GM12878 (cell line): ENCODE measurements at regions not wholly inside any gene's neighbourhood (a gene's known extent, or its start where the extent isn't known, plus 50 kb on each side); places are given as distances from the start of the nearest gene placed in this dataset.
"Not testable (repeated sequence)": the region's sequence is repeated elsewhere in the genome, so short reads cannot be mapped to it uniquely, and the experiment has no call there.

Experiments used
- ATAC-seq: fragments of 200-7000 bp; cut with Tn5 transposase; 3 replicates; pipeline ENCODE4 v1.9.1; 2020; ENCODE audit warnings: mild to moderate bottlenecking, moderate library complexity
- BruUV-seq: library from RNA; stranded (reverse); fragments of 400-500 nt; replicated peaks from 2 replicates; lab custom pipeline; 2021; lab: Mats Ljungman, UMichigan
- CTCF ChIA-PET: fragments of 300-600 bp; sonication (Branson Sonifier 250); formaldehyde crosslinking; extraction: SDS; loops from one replicate; lab custom pipeline; 2021; ENCODE audit warnings: inconsistent platforms; lab: Yijun Ruan, JAX
- POLR2A ChIA-PET: fragments of 350-600 bp; formaldehyde crosslinking; extraction: SDS; loops from one replicate; lab custom pipeline; 2021; ENCODE audit warnings: inconsistent platforms; lab: Charles Lee
- RAD21 ChIA-PET: fragments of 300-600 bp; sonication (Branson Sonifier 250); formaldehyde crosslinking; loops from one replicate; lab custom pipeline; 2023; ENCODE audit warnings: antibody characterized with exemption; ENCODE audit not compliant: unreplicated experiment; lab: Charles Lee
- SMC1A ChIA-PET: fragments of 300-600 bp; sonication (Branson Sonifier 250); formaldehyde crosslinking; loops from one replicate; lab custom pipeline; 2023; ENCODE audit not compliant: unreplicated experiment, uncharacterized antibody; lab: Charles Lee
- DNase-seq: peaks from one replicate; pipeline ENCODE4 v3.0.0-alpha.2; 2011; ENCODE audit warnings: low read depth, low spot score
- FAIRE-seq: peaks from 3 replicates; lab custom pipeline; 2011; peaks lifted over from hg19 to GRCh38; lab: Jason Lieb, UNC
- H2AFZ ChIP-seq: 2 replicates; pipeline ENCODE4 v1.6.0; 2011; ENCODE audit warnings: low read depth, low read length, control low read depth; ENCODE audit not compliant: control insufficient read depth
- H3K27ac ChIP-seq: 2 replicates; pipeline ENCODE4 v1.5.1; 2011; ENCODE audit warnings: control low read depth; ENCODE audit not compliant: control insufficient read depth, insufficient read depth
- H3K27me3 ChIP-seq, 2 experiments: replicated peaks in 1 of 2; 2 replicates each; pipeline versions ENCODE4 v1.6.0 to v1.6.1; 2011; ENCODE audit warnings: low read length in 1 of 2; ENCODE audit not compliant: control insufficient read depth in 2 of 2, insufficient read depth in 2 of 2
- H3K36me3 ChIP-seq, 2 experiments: 2 replicates each; pipeline ENCODE4 v1.5.1; 2011; ENCODE audit warnings: low read length in 1 of 2; ENCODE audit not compliant: control insufficient read depth in 2 of 2, insufficient read depth in 2 of 2
- H3K4me1 ChIP-seq: 2 replicates; pipeline ENCODE4 v1.6.1; 2011; ENCODE audit warnings: mild to moderate bottlenecking, low read length, moderate library complexity, mixed read lengths; ENCODE audit not compliant: control insufficient read depth, insufficient read depth
- H3K4me2 ChIP-seq: 2 replicates; pipeline ENCODE4 v1.6.0; 2011; ENCODE audit warnings: control low read depth; ENCODE audit not compliant: control insufficient read depth, insufficient read depth
- H3K4me3 ChIP-seq: fragments of 200-600 bp; sonication (generic); 2 replicates; pipeline ENCODE4 v1.5.1; 2016
- H3K79me2 ChIP-seq: 2 replicates; pipeline ENCODE4 v1.6.0; 2011; ENCODE audit warnings: low read length; ENCODE audit not compliant: control insufficient read depth, insufficient read depth
- H3K9ac ChIP-seq: 2 replicates; pipeline ENCODE4 v1.8.0; 2011; ENCODE audit warnings: low read length, control low read depth, mixed read lengths; ENCODE audit not compliant: control insufficient read depth, insufficient read depth
- H3K9me3 ChIP-seq: replicated peaks from 3 replicates; pipeline ENCODE4 v1.5.1; 2011; ENCODE audit warnings: mild to moderate bottlenecking, low read length; ENCODE audit not compliant: control insufficient read depth, insufficient read depth
- H4K20me1 ChIP-seq: 2 replicates; pipeline ENCODE4 v1.6.0; 2011; ENCODE audit not compliant: control insufficient read depth, insufficient read depth
- WGBS: methylation state at CpG from one replicate; pipeline ENCODE4 v1.1.6; 2016; ENCODE audit warnings: low lambda C conversion rate; ENCODE audit not compliant: insufficient replicate concordance, insufficient coverage; ENCODE audit errors: missing lambda C conversion rate; 5-methylcytosine and 5-hydroxymethylcytosine counted together
- in situ Hi-C: fragments of 300-500 bp; cut with MboI; formaldehyde crosslinking; loops from 9 replicates; pipeline ENCODE4 v1.14.3; 2018; ENCODE audit warnings: mixed read lengths
- intact Hi-C: fragments of 100-400 bp; cut with micrococcal nuclease; formaldehyde crosslinking; loops from one replicate; pipeline ENCODE4 v1.14.2; 2022; ENCODE audit not compliant: unreplicated experiment

GRCh38 chrX:34463220-34463619 lies 193.9 kb downstream of the TMEM47 start:
- H3K9ac ChIP-seq, CTCF ChIA-PET, H4K20me1 ChIP-seq, H3K4me2 ChIP-seq, BruUV-seq, H3K27me3 ChIP-seq, H3K4me1 ChIP-seq, H3K27ac ChIP-seq, H3K4me3 ChIP-seq, H2AFZ ChIP-seq, RAD21 ChIA-PET, H3K9me3 ChIP-seq, POLR2A ChIA-PET, H3K79me2 ChIP-seq, intact Hi-C loops, ATAC-seq, FAIRE-seq, DNase-seq, H3K36me3 ChIP-seq, in situ Hi-C loops: not testable (repeated sequence)
- SMC1A ChIA-PET, result interaction anchor here (0.7 kb wide), 1 partner anchor 9 kb away, joined by 3 read pairs; no protein-coding TSS in a partner anchor
- WGBS, result 77% methylated on average over 1 of the region's 1 CpG

GRCh38 chrX:34457850-34458249 lies 199.2 kb downstream of the TMEM47 start:
- H3K27ac ChIP-seq, H3K9ac ChIP-seq, H3K27me3 ChIP-seq, H3K4me2 ChIP-seq, H3K9me3 ChIP-seq, RAD21 ChIA-PET, POLR2A ChIA-PET, H3K4me3 ChIP-seq, H3K79me2 ChIP-seq, BruUV-seq, in situ Hi-C loops, H4K20me1 ChIP-seq, SMC1A ChIA-PET, CTCF ChIA-PET, H2AFZ ChIP-seq, DNase-seq, H3K4me1 ChIP-seq, ATAC-seq, intact Hi-C loops, H3K36me3 ChIP-seq, FAIRE-seq: not testable (repeated sequence)
- 8% methylated on average over 9 of the region's 9 CpGs for WGBS
